ENCODE measurements at regions not wholly inside any gene's neighbourhood (a gene's known extent, or its start where the extent isn't known, plus 50 kb on each side); places are given as distances from the start of the nearest gene placed in this dataset.

DNA sequence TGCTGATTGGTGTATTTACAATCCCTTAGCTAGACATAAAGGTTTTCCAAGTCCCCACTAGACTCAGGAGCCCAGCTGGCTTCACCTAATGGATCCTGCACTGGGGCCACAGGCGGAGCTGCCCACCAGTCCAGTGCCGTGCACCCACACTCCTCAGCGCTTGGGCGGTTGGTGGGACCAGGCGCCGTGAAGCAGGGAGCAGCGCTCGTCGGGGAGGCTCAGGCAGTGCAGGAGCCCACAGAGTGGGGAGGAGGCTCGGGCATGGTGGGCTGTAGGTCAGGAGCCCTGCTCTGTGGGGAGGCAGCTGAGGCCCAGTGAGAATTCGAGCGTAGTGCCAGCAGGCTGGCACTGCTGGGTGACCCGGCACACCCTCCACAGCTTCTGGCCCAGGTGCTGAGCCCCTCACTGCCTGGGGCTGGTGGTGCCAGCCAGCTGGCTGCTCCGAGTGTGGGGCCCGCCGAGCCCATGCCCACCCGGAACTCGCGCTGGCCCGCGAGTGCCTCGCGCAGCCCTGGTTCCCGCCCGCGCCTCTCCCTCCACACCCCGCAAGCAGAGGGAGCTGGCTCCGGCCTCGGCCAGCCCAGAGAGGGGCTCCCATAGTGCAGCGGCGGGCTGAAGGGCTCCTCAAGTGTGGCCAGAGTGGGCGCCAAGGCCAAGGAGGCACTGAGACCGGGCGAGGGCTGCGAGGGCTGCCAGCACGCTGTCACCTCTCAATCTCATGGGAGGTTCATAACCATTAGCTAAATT, 475.6 kb upstream of the DCC start:
- TF ChIP-seq CTCF (IDR thresholded peaks at IDR 0.05; ENCODE audit: borderline replicate concordance, extremely low read depth, low read length, poor library complexity, severe bottlenecking) (no peak), EZH2 (IDR thresholded peaks at IDR 0.05; ENCODE audit: borderline replicate concordance, low read depth, low read length, severe bottlenecking) (no peak)
